NCI-H1930 (cell line): ENCODE measurements at regions not wholly inside any gene's neighbourhood (a gene's known extent, or its start where the extent isn't known, plus 50 kb on each side); places are given as distances from the start of the nearest gene placed in this dataset.

Experiments
- DNase-seq, 2 experiments: peaks; one replicate each; lab custom pipeline; 2025; lab: John Stamatoyannopoulos, UW

DNA sequence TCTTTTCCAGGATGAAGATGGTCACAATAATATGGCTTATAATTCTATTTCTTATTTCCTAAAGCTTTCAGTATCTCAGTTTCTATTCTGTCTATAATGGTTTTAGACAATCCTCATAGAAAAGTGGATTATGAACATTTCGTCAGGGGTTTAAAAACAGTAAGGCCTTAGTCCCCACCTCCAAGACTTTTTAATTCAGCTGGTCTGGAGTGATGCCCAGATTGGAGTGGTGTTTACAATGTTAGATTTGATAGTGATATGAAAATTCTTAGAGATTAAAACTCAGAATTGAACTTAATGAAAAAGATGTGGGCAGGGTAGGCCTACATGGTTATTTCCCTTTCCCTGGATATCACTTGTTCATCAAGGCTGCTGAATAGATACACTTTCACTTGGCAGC, 1238.3 kb downstream of the SORCS3 start:
- no peak for DNase-seq

DNA sequence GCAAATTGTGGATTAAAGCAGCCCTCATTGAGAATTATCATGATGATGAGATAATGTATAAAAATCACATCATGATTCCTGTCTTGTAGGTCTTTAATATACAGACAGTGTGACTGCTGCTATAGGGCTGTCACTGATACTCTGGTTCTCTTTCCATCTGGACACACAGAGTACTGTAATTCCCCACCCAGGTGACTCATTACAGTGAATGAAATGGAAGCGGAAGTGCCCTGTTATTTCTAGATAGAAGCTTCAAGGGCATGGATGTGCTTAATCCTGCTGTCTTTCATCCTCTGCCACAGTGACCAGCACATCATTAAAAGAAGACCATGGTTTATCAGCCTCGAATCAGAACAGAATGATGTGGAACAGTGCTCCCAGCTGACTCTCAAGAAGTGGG, 1234.0 kb downstream of the SORCS3 start:
- DNase-seq = no peak

DNA sequence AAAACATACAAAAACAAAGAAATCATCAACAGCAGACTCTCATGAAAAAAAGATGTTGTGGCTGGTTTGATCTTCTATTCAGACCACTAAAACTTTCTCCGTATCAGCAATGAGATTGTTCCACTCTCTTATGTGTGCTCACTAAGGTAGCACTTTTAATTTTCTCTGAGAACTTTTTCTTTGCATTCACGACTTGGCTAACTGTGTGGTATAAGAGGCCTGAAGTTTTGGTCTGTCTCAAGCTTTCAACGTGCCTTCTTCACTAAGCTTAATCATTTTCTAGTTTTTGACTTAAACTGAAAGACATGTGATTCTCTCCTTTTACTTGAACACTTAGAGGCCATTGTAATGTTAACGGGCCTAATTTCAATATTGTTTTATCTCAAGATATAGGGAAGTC, 1231.6 kb downstream of the SORCS3 start:
- no peak for DNase-seq

DNA sequence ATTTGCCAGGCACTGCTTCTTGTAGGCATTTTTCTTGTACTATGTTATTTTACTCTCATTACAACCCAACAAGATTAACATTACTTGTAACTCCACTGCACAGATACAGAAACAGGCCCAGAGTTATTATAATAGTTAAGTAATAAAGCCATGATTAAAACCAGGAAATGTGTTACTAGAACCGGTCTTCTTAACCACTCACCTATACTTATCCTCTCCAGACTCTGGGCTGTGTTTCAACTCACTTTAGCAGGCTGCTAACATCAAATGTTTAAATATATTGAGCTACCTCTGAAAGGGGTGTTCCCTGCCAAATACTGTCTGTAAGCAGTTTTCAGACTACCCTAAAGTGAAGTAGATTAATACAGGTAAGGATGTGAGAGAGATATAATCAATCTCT, 1227.8 kb downstream of the SORCS3 start:
- no peak for DNase-seq

DNA sequence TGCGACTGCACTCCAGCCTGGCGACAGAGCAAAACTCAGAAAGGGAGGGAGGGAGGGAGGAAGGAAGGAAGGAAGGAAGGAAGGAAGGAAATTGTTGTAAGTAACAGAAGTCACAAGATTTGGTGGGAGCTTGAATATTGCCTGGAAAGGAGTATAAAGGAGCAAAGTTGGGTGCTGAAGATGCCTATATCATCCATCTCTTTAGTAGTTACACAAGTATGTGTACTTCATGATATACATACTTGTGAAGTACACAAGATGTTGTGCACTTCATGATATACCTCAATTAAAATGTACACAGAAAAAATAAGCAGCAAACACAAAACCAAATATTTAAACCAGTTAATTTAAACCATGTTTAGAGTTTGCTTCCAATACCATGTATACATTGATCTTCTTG, 1223.8 kb downstream of the SORCS3 start:
- DNase-seq = no peak

DNA sequence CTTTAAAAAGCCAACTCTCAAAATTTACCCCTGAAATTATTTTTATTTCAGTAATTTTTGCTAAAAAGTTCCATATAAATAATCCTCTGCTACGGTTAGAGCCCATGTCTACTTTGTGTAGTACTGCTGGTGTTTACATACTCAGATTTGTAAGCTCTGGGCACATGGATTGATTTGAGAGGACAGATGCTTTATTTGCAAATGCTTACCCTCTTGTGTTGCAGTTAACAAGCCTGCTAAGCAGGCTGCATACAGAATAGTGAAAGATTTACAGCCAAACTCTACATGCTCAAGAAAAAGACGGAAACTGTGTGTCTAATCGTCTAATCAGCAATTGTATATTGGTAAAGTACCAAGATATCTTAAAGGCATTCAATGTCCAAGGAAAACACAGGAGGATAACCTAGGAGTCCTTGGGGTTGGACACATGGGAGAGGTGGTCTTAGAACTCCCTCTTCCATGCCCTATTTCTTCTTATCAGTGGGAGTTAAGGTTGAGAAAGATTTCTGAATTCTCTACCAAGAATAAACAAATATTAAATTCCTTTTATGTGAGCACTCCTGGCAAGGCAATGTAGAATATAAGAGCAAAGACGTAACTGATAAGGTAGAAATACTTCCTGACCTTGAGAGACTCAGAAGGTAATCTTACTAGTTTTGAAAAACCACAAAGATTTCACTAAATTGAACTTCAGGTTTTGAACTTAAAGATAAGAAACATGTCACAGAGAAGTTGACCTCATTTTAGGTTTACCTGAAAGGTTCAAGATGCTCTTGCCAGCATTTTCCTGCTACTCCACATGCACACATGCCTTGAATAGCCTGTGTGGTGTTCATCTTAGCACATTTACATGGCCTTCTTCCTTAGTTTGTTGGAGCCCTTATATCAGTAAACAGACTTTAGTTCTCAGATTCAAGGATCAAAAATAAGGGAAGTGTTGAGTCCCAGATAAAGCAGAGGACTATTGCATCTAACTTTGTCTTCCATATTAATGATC, 1216.5 kb downstream of the SORCS3 start:
- no peak for DNase-seq

DNA sequence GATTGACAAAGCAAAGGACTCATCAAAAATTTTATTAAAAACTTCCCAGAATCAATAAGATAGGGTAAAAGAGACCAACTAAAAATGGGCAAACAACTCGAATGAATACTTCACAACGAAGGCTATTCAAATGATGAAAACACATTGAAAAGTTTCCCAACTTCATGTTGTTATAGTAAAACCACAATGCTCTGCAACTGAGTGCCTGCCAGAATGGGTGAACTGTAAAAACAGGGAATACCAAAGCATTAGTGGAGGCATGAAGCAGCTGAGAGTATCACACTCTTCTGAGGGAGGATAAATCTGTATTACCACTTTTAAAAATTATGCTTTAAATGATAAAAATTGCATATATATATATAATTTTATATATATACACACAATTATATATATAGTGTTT, 1214.7 kb downstream of the SORCS3 start:
- no peak for DNase-seq

DNA sequence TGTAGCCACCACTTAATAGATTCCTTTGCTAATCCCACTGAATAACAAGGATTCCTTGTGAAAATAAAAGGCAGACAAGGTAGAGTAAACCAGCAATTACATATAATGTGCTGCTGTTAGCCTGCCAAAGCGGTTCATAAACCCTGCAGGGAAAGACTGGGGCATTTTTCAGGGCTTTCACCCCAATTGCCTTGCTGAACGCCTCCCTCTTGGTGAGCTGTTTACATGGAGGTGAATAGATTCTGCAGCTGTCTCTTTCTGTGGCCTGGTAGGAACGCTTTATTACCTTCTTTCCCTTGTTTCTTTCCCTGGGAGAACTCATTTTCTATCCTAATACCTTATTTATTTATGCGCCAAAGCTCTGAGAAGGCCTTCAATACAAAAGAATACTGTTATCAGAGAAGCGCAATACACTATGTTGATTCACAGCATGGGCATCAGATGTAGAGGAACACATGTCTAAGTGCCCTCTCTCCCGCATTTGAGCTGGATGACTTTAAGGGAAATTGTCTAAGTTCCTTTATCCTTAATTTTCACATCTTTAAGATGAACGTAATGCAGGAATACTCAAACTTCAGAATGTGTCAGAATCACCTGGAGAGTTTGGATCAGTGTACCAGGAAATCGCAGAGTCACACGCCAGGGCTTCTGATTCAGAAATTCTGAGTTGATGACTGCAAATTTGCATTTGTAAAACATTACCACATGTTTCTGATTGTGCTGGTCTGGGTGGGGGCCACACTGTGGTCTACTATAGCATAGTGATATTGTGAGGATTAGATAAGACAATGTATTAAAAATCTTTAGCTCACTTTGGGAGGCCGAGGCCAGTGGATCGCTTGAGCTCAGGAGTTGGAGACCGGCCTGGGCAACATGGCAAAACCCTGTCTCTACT, 1203.8 kb downstream of the SORCS3 start:
- peak; percentile 53 to 61 for DNase-seq

DNA sequence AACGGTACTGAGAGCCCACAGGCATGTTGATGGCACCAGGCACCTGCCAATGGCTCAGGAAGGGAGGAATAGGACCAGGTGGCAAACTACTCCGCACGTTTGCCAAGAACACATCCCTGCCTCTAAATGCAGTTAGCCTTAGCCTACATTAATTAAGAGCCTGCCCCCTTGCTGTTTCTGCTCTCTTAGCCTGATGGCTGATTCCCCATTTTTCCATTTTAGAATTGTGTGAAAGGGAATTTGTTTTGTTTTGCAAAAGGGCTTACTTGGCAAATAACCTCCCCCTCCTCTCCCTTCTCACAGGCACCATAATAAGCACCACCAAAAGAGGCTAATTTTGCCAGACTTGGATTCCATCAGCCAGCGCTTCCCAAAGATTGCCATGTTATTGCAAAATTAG, 1203.2 kb downstream of the SORCS3 start:
- peak; percentile 32 to 45 for DNase-seq

DNA sequence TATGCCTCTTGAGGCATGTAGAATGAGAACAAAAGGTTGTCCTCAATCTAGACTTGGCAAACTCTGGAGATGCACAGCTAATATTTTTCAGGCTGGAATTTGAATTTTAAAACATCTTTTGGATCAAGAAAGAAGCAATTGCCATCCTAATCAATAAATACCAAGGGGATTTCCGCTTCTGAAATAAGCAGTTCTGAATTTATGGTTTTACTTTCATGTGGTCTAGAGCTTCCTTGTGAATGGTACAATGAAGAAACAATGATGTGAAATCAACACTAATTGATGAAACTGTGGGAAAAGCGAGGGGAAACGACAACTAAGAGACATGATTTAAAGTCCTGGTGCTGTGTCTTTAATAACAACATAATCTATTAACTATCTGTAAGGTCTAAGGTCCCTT, 1202.7 kb downstream of the SORCS3 start:
- no peak for DNase-seq

DNA sequence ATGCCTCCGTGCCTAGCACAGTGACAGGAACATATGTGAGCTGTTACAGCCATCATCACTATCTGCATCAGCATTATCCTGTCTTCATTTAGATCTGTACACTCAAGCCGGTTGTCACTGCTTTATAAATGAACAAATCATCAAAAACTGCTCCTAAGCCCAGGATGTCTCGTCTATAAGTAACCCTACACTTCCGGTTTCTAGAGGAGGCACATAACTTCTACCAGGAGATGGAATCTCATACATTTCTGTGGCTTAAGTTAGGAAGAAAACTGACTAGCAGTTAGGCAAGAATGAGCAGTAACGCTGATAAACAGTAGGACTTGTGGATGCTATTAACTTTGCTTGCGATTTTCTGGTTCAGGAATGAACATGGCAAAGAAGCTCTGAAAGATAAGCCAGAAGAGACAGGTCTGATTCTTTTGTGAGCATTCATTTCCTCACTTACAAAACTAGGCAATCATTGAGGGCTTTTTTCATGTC, 1199.2 kb downstream of the SORCS3 start:
- no peak for DNase-seq

DNA sequence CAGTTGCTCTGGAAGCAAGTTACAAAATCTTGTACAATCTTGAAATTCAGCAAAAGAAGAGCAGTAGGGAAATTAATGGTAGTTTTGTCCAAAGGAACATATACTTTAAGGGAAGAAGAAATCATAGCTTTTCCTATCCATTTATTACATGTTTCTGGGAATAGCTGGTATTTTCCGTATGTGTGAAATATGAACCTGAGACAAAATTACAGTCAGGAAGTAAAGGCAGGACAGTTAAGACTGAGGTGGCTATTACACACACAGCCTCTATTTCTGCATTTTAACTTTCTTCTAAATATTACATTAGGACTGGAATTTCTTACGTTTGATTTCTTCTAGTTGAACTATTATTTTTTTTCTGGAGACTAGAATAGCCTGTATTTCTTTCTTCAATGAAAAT, 1197.3 kb downstream of the SORCS3 start:
- DNase-seq = no peak

DNA sequence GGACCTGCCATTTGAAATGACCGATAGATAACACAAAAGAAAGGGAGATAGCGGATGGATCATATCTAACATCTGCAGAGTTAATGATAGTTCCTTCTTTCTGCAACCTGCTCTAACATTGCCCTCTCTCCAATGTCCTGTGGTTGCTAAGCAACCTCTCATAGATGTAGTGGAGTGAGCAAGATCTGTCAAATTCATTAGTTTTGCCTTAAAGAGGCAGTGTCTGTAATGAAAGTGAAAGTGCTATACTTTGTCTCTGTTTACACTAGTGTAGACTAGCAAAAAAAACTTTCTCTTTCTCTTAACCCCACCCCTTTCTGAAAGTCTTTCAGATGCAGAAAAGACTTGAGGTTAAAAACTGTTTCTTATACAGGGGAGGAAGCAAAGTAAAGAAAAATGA, 1196.9 kb downstream of the SORCS3 start:
- no peak for DNase-seq

DNA sequence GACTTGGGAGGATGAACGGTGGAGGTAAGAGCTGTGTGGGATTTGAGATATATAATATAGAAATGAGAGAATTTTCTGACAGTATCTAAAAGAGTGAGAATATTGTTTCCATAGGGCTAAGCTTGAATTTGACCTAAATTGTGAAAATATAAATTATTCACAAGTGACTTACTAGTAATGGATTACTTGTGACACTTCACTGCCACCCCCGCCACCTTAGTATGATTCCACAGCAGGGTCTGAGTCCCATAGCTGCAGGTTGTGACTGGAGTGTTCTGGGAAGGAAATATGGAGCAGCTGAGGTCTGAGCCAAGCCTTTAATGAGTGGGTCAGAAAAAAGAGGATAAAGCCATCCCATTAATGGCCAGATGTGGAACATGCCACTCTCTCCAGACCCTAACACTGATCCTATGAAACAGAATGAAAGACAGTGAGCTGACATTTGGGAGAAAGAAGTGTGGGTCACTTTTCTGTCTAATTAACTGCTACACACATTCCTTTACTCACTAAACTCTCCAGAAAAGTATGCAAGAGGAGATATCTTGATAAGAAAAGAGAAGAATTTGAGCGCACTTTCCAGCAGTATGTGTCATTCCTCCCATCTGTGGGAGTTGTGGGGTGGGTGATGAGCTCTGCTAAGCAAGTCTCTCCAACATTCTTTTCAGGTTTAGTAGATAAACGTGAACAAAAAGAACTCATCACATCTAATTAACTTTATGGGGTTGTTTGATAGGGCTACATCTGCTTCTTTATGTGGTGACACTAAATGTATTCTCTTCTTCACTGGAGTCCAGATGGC, 1193.4 kb downstream of the SORCS3 start:
- no peak for DNase-seq

DNA sequence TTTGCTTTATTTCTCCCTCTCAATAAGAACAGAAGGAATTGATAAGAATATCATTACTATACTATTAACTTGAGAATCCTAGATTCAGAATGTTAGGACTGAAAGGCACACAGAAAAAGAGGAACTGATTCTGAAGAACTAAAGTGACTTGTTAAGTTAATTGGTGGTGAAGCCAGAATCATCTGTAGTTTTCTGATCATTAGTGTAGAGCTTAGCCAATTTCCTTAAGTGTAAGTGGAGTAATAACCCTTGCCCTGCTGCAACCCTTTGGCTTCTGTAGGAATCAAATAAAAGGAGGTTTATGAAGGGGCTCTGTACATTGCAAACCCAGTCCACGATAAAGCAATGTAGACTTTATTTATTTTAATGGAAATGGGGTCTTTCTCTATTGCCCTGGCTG, 1186.0 kb downstream of the SORCS3 start:
- DNase-seq = no peak

DNA sequence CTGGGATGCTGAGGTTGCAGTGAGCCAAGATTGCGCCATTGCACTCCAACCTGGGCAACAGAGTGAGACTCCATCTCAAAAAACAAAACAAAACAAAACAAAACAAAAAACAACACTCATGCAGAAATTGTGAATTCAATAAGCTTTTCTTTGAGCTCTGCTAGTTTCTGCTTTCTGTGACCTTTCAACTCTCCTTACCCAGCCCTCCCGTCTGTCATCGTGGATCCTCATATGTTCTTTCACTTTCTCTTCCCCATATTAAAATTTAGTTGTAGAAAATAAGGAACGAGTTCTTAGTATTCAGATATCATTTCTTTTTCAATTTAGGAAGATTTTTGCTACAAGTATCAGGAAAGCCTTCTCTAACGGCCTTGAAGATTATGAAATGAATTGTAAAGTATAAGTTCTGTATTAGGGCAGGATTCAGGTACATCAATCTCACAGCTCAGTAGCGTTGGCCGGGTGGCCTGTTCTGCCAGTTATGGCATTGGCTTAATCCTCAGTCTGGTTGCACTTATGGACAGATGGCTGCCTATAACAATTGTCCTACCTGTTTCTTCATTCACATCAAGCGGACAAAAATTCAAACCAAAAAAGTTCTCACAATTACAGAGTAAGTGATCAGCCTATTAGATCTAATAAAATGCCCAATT, 1167.0 kb downstream of the SORCS3 start:
- no peak for DNase-seq

DNA sequence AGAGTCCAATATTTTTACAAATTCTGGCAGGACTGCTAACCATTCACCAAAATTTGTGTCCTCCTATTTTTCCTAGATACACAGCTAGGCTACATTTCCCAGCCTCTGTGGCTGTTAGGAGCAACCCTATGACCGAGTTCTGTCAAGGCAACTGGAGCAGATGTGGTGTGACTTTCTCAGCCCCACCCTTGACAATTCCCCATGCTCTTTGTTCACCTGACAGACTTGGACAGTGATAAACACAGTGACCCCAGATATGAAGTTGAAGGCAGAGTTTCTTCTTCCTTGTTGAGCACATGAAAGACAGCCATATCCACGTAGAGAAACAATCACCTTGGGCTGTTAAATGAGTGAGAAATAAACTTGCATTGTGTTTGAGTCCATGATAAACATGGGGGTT, 1162.1 kb downstream of the SORCS3 start:
- DNase-seq = peak in 1 of 2 experiments; percentile 4

DNA sequence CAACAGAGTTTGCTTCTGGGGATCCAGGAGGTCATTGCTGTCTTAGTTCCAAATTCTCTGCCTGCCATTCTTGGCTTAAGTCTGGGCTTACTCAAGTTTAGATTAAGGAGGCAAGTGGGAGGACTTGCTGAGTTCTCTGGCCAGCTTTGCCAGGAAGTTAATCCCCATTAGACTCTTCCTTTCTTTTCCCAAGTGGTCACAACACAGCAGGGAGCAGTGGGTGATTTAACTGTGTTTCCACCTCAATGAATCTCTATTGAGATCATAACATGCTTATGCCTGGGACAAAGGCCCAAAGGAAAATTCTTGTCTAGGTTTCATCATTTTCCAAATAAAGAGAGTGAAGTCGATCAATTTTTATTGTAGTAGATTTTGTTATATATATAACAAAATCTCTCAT, 1159.6 kb downstream of the SORCS3 start:
- DNase-seq = no peak

DNA sequence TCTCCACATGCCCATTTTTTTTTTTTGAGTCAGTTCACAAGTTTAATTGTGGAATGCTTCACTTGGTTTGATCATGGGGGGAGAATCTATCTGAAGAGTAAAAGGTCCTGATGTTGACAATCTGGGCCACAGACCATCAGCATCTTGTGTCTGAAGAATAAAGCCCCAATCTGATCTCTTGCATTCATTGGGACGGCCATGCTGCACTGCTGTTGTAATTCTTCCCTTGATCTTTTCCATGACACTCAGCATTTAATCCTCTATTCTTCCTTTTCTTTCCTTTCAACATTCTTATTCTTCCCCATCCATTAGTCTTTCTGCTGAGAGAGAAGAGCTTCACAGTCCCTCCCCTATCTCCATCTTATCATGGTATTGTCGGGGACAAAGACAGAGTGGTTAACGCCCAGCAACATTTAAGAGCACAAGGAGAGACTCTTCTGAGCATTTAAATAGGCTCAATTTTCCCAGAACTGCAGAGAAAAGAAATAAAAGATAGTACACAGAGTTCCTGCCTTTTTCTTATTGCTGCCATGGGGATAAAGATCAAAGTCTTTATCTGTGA, 1157.3 kb downstream of the SORCS3 start:
- DNase-seq = no peak

DNA sequence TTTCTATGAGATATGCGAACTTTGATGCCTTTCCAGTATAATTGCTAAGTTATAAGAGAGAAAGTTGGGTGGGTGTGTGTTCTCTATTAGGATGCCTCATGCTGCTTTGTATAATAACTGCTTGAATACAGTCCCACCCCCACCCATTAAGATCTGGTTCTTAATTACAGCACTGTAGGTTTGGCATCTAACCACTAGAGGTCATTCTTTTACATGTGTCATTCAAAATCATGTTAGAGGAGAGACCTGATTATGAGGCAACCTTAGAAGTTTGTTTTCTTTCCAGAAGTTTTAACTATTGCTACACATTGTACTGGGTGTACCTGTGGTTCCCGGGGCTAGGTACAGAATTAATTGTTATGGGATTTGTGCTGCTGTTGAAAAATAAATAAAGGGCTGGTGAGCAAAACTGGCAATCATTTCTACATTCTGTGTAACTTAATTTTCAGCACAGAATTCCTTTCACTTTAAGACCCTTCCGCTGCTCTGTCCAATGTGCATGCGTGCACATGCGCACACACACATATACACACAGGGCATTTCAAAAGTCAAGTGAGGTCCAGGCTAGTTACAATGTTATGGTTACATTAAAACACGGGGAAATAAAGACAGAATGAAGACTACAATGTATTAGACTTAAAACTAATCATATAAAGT, 1156.3 kb downstream of the SORCS3 start:
- DNase-seq = peak in 1 of 2 experiments; percentile 8
